NB4 (cell line): ENCODE measurements at regions not wholly inside any gene's neighbourhood (a gene's known extent, or its start where the extent isn't known, plus 50 kb on each side); places are given as distances from the start of the nearest gene placed in this dataset.

Source experiments
- DNase-seq: peaks from one replicate; pipeline ENCODE4 v3.0.0; 2010; ENCODE audit warnings: low read depth
- H3K4me3 ChIP-seq: one replicate; pipeline ENCODE4 v1.5.1; 2011; ENCODE audit warnings: mild to moderate bottlenecking, low read depth, low read length, moderate library complexity
- MYC ChIP-seq: IDR thresholded peaks from 2 replicates; pipeline ENCODE4 v1.6.1; 2011; ENCODE audit warnings: low read depth, low read length
- POLR2A ChIP-seq: IDR thresholded peaks from 2 replicates; pipeline ENCODE4 v1.6.1; 2011; ENCODE audit warnings: mild to moderate bottlenecking; ENCODE audit not compliant: insufficient read length; ENCODE audit errors: extremely low read depth
- TF ChIP-seq, protein P1 (sequence below): IDR thresholded peaks from 2 replicates; pipeline ENCODE4 v1.6.1; 2011; ENCODE audit warnings: low read depth, low read length
- TF ChIP-seq, protein P2 (sequence below): IDR thresholded peaks from one replicate; pipeline ENCODE4 v1.5.1; 2012; ENCODE audit warnings: low read depth, low read length

DNA sequence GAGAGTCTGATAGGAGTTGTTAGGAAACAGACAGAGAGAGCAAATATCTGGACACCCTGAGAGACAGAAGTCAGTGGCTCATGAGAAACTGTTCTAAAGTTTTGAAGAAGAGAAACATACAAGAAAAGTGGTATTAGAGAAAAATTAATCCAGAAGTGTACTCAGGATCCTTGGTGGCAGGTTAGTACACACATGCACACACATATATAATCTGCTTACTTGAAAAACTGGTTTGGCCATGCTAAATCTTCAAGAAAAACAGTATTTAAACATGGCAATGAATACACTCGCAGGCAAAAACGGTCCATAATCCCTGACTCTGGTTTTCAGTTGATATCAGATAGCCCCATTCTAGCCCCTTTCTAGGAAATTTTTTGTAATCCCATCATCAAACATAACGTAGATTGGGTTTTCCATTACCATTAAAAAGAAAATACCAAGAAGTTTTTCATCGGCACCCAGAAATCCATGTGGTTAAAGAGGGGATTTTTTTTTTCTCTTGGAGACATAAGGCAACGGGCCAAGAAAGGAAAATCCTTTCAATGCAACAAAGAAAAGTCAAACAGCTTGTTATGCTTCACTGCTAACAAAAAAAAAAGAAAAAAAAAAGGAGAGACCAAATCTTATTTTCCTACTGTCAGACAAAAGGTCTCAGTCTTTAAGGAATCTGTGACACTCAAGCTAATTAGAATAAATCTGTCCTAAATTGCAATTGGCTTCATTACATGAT is 178.0 kb upstream of the MIR17HG start:
- TF ChIP-seq POLR2A (no peak), MYC (no peak)
- TF ChIP-seq, protein P1, sequence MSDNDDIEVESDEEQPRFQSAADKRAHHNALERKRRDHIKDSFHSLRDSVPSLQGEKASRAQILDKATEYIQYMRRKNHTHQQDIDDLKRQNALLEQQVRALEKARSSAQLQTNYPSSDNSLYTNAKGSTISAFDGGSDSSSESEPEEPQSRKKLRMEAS = no peak
- TF ChIP-seq, protein P2, sequence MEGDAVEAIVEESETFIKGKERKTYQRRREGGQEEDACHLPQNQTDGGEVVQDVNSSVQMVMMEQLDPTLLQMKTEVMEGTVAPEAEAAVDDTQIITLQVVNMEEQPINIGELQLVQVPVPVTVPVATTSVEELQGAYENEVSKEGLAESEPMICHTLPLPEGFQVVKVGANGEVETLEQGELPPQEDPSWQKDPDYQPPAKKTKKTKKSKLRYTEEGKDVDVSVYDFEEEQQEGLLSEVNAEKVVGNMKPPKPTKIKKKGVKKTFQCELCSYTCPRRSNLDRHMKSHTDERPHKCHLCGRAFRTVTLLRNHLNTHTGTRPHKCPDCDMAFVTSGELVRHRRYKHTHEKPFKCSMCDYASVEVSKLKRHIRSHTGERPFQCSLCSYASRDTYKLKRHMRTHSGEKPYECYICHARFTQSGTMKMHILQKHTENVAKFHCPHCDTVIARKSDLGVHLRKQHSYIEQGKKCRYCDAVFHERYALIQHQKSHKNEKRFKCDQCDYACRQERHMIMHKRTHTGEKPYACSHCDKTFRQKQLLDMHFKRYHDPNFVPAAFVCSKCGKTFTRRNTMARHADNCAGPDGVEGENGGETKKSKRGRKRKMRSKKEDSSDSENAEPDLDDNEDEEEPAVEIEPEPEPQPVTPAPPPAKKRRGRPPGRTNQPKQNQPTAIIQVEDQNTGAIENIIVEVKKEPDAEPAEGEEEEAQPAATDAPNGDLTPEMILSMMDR = no peak
- no peak for DNase-seq
- H3K4me3 ChIP-seq = no peak overlapping the region

GRCh38 chr13:91172160-91172559 is 175.3 kb upstream of the MIR17HG start:
- no peak overlapping the region for H3K4me3 ChIP-seq
- TF ChIP-seq, protein P1 = no peak
- TF ChIP-seq MYC (no peak), POLR2A (no peak)
- TF ChIP-seq, protein P2 = no peak
- DNase-seq = no peak

DNA sequence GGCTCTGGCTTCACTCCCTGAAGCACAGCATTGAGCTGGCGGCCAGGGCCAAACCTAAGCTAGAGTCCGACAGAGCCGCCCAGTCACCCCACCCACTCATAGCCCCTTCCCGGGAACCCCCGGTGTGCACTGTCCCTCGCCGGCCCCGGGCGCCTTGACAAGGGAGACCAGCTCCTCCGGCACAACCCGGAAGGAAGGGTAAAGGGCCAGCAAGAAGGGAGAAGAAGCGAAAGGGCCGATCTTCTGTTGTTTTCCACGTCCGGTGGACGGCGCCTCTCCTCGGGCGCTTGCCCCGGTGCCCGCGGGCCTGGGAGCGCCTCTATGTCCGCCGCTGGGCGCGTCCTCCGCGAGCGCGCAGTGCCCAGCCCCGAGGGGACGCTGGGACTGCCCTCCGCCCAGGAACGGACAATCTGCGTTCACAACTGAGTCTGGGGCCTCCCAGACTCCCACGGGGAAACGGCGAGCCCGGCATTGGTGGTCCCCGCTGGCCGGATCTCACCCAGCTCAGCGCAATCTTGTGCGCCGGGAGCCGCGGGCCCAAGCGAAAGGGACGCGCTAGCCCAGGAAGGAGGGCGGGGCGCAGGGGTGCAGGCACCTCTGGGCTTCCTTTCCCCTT is 172.5 kb upstream of the MIR17HG start:
- DNase-seq = no peak
- TF ChIP-seq, protein P1 = no peak
- TF ChIP-seq MYC (no peak), POLR2A (no peak)
- TF ChIP-seq, protein P2 = no peak
- H3K4me3 ChIP-seq = no peak overlapping the region

DNA sequence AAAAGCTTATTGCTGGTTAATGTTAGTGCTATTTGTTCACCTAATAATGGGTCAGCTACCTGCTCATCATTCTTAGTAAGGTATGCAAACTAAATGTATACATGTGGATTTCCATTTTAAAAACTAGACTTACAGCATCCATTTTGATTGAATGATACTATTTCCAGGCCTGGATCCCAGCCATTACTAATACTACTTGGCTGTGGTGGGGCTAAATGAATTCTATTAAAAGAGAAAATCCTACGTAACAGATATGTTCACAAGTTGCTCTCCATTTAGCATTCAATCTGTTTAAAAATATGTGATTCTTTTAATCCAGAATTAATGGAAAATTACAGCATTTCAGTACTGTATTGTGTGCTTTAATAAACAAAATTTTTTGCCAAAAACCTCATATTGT is 169.4 kb upstream of the MIR17HG start:
- TF ChIP-seq POLR2A (no peak), MYC (no peak)
- TF ChIP-seq, protein P1 = no peak
- TF ChIP-seq, protein P2 = no peak
- DNase-seq = no peak
- no peak overlapping the region for H3K4me3 ChIP-seq

- no peak overlapping the region for H3K4me3 ChIP-seq
- no peak for DNase-seq
- TF ChIP-seq, protein P1 = no peak
- TF ChIP-seq POLR2A (no peak), MYC (no peak)
- TF ChIP-seq, protein P2 = no peak
These were observed 165.6 kb upstream of the MIR17HG start for GRCh38 chr13:91181892-91182291.
